ENCODE measurements at regions not wholly inside any gene's neighbourhood (a gene's known extent, or its start where the extent isn't known, plus 50 kb on each side); places are given as distances from the start of the nearest gene placed in this dataset.

DNA sequence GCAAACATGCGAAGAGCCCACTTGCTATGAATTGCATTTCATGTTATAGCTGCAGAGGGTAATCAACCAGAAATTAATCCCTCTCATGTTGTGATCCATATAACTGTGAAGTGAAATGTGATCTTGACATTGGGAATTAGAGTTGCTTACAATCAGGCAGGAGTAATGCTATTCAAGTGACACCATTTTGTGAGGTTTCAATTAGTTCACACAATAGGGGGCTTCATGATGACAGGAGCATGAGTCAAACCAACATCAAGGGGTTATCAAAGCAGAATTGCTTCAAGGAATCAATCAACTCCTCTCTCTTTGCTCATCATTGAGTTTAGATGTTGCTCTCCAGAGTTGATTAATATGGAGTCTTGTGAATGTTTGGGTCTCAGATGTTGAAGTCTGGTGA is 1585.2 kb upstream of the TENM4 start:
- Histone ChIP-seq H3K18ac (ENCODE audit: insufficient read length, low read depth, low read length) (no peak overlapping the region), H3K14ac (ENCODE audit: insufficient read depth, low read length) (no peak overlapping the region), H4K8ac (replicated peaks; ENCODE audit: insufficient read length, low read depth, low read length) (no peak overlapping the region), H3K79me1 (ENCODE audit: insufficient read depth, low read depth, low read length, poor library complexity, severe bottlenecking) (no peaks in the 10 kb centered on the region), H2BK120ac (ENCODE audit: low read depth, low read length, poor library complexity, severe bottlenecking) (no peak overlapping the region), H3K79me2 (ENCODE audit: insufficient read depth, low read length) (no peaks in the 10 kb centered on the region), H3K27me3 (ENCODE audit: insufficient read depth, low read length) (no peaks in the 10 kb centered on the region), H2BK15ac (ENCODE audit: low read depth, low read length) (no peak overlapping the region), H2BK5ac (ENCODE audit: insufficient read length, low read length) (no peak overlapping the region), H4K91ac (ENCODE audit: insufficient read length, low read depth, low read length) (no peak overlapping the region), H3K9me3 (ENCODE audit: control insufficient read depth, low read depth, low read length) (no peaks in the 10 kb centered on the region), H3K23me2 (ENCODE audit: insufficient read length, low read depth, low read length, poor library complexity, severe bottlenecking) (no peaks in the 10 kb centered on the region), H3K9ac (ENCODE audit: extremely low read depth, insufficient read length, low read length) (no peak overlapping the region), H3K56ac (ENCODE audit: insufficient read length, low read depth, low read length) (no peak overlapping the region), H4K5ac (ENCODE audit: insufficient read length, low read depth, low read length) (no peak overlapping the region), H2AK5ac (ENCODE audit: insufficient read length, low read length) (no peak overlapping the region), H3K4me2 (ENCODE audit: insufficient read depth, insufficient read length, low read length) (no peak overlapping the region), H3K4ac (ENCODE audit: low read depth, low read length) (no peak overlapping the region), H2BK12ac (ENCODE audit: insufficient read length, low read depth, low read length) (no peak overlapping the region), H4K20me1 (ENCODE audit: control insufficient read depth, insufficient read depth, insufficient read length) (no peaks in the 10 kb centered on the region), H2AFZ (ENCODE audit: low read length) (no peak overlapping the region), H2BK20ac (ENCODE audit: low read depth, low read length, poor library complexity, severe bottlenecking) (no peak overlapping the region), H3K23ac (ENCODE audit: insufficient read length, low read depth, low read length) (no peak overlapping the region), H3K27ac (ENCODE audit: insufficient read length, low read depth, low read length) (no peak overlapping the region), H3K4me1 (ENCODE audit: insufficient read depth, low read length) (no peaks in the 10 kb centered on the region), H3T11ph (ENCODE audit: low read length) (no peak overlapping the region)
- no peaks in the 10 kb centered on the region for H3K9me3 Mint-ChIP-seq
- WGBS (ENCODE audit: extremely low coverage, insufficient read length, low lambda C conversion rate): no CpG with 5 or more reads among the region's 1 CpG
- no peak overlapping the region for H3K27ac Mint-ChIP-seq
- no peaks in the 10 kb centered on the region for H3K27me3 Mint-ChIP-seq (ENCODE audit: low read depth)
- DNase-seq: no peak
- H3K4me3 Mint-ChIP-seq: no peak overlapping the region
- no peaks in the 10 kb centered on the region for H3K36me3 Mint-ChIP-seq (ENCODE audit: insufficient read depth in 1 of 3, low read depth in 3 of 3)
- H3K4me1 Mint-ChIP-seq: no peaks in the 10 kb centered on the region
- TF ChIP-seq, protein P1, sequence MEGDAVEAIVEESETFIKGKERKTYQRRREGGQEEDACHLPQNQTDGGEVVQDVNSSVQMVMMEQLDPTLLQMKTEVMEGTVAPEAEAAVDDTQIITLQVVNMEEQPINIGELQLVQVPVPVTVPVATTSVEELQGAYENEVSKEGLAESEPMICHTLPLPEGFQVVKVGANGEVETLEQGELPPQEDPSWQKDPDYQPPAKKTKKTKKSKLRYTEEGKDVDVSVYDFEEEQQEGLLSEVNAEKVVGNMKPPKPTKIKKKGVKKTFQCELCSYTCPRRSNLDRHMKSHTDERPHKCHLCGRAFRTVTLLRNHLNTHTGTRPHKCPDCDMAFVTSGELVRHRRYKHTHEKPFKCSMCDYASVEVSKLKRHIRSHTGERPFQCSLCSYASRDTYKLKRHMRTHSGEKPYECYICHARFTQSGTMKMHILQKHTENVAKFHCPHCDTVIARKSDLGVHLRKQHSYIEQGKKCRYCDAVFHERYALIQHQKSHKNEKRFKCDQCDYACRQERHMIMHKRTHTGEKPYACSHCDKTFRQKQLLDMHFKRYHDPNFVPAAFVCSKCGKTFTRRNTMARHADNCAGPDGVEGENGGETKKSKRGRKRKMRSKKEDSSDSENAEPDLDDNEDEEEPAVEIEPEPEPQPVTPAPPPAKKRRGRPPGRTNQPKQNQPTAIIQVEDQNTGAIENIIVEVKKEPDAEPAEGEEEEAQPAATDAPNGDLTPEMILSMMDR (conservative IDR thresholded peaks at IDR 0.05): no peak

All from H9 (cell line).